Fibroblast of lung (primary cell): ENCODE measurements at regions not wholly inside any gene's neighbourhood (a gene's known extent, or its start where the extent isn't known, plus 50 kb on each side); places are given as distances from the start of the nearest gene placed in this dataset.

ENCODE experiments used
- EZH2 ChIP-seq: IDR thresholded peaks from 2 replicates; pipeline ENCODE4 v1.5.1; 2012; ENCODE audit warnings: low read length, control low read depth, mild to moderate bottlenecking; ENCODE audit errors: missing control alignments
- TF ChIP-seq, protein P1 (sequence below), 2 donors: IDR thresholded peaks in 1 of 2; conservative IDR thresholded peaks in 1 of 2; 1 replicate in 1 of 2; 2 replicates in 1 of 2; pipeline ENCODE4 v1.5.1; 2011 to 2012; ENCODE audit warnings: low read length in 2 of 2, control low read depth in 1 of 2, inconsistent platforms in 1 of 2, low read depth in 1 of 2, mild to moderate bottlenecking in 1 of 2

DNA sequence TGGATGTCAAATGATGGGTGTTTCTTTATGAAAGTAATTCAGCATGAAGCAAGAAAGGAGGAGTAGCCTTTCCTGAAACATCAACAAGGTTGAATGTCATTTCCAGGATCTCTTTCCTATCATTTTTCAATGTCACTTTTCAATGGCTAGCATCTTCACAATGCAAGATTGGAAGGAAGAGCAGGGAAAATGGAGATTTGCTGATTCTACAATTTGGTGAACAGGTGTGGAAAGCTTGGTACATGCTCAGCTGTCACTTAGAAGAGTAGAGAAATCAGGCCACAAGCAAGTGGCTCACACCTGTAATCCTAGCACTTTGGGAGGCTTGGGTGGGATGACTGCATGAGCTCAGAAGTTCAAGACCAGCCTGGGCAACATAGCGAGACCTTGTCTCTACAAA lies 112.7 kb upstream of the FERMT1 start:
- TF ChIP-seq, protein P1, sequence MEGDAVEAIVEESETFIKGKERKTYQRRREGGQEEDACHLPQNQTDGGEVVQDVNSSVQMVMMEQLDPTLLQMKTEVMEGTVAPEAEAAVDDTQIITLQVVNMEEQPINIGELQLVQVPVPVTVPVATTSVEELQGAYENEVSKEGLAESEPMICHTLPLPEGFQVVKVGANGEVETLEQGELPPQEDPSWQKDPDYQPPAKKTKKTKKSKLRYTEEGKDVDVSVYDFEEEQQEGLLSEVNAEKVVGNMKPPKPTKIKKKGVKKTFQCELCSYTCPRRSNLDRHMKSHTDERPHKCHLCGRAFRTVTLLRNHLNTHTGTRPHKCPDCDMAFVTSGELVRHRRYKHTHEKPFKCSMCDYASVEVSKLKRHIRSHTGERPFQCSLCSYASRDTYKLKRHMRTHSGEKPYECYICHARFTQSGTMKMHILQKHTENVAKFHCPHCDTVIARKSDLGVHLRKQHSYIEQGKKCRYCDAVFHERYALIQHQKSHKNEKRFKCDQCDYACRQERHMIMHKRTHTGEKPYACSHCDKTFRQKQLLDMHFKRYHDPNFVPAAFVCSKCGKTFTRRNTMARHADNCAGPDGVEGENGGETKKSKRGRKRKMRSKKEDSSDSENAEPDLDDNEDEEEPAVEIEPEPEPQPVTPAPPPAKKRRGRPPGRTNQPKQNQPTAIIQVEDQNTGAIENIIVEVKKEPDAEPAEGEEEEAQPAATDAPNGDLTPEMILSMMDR (conservative IDR thresholded peaks at IDR 0.05 in 1 of 2, IDR thresholded peaks at IDR 0.05 in 1 of 2; ENCODE audit: low read depth in 1 of 2, low read length in 2 of 2): no peak
- no peak for TF ChIP-seq EZH2
